ENCODE measurements at regions not wholly inside any gene's neighbourhood (a gene's known extent, or its start where the extent isn't known, plus 50 kb on each side); places are given as distances from the start of the nearest gene placed in this dataset.

DNA sequence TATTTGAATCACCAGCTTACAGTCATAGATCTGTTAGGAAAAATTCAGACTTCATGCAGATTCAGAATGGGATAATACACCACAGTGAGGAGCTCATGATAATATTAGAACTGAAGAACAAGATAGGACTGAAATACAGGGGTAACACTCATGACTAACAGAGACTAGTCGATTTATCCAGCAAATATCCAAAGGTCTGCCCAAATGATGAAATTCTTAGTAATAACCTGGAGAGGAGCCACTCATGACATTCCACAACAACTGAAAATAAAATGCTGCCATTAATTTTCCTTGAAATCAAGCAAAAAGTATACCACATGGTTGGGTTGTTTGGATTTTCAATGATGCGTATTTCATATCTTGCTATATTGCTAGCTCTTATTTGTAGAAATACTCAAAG, 903.7 kb upstream of the ADGRL3 start:
- Mint-ChIP-seq H3K27me3 (ENCODE audit: low read depth) (no peaks in the 10 kb centered on the region), H3K4me3 (no peak overlapping the region), H3K9me3 (peaks cover 35% of the 10 kb centered on the region), H3K27ac (no peak overlapping the region), H3K36me3 (peaks cover 3% of the 10 kb centered on the region), H3K4me1 (no peaks in the 10 kb centered on the region)
- no peak for DNase-seq (ENCODE audit: low spot score in 2 of 2, unreplicated experiment in 2 of 2)
- TF ChIP-seq, protein P1, sequence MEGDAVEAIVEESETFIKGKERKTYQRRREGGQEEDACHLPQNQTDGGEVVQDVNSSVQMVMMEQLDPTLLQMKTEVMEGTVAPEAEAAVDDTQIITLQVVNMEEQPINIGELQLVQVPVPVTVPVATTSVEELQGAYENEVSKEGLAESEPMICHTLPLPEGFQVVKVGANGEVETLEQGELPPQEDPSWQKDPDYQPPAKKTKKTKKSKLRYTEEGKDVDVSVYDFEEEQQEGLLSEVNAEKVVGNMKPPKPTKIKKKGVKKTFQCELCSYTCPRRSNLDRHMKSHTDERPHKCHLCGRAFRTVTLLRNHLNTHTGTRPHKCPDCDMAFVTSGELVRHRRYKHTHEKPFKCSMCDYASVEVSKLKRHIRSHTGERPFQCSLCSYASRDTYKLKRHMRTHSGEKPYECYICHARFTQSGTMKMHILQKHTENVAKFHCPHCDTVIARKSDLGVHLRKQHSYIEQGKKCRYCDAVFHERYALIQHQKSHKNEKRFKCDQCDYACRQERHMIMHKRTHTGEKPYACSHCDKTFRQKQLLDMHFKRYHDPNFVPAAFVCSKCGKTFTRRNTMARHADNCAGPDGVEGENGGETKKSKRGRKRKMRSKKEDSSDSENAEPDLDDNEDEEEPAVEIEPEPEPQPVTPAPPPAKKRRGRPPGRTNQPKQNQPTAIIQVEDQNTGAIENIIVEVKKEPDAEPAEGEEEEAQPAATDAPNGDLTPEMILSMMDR (IDR thresholded peaks at IDR 0.05; ENCODE audit: unreplicated experiment) = no peak

DNA sequence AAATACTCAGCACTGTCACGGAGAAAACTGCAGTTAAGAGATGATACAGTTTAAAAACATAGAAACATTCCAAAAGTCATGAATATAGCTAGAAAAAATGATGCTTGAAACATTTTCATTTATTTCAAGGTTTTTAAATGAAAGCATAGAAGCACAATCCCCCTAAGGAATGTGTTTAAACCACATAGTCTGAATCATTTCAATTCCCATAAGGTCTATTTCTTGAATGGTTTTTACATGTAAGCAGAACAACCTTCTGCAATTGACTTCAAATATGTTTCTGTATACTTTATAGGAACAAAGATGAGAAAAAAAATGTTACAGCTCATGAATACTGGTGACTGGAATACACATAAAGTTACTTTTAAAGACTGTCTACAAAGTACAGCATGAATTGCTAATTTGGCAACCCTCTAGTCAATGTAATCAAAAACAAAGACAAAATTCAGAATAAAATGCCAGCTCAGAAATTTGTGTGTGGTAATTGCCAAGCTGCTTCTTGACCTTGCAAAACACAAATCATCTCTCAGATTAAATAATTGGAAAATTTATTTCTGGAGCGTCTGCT, 886.4 kb upstream of the ADGRL3 start:
- Mint-ChIP-seq H3K36me3 (no peaks in the 10 kb centered on the region), H3K4me1 (peaks cover 8% of the 10 kb centered on the region), H3K27ac (no peak overlapping the region), H3K4me3 (no peak overlapping the region), H3K9me3 (peaks cover 20% of the 10 kb centered on the region), H3K27me3 (ENCODE audit: low read depth) (no peaks in the 10 kb centered on the region)
- TF ChIP-seq, protein P1 (IDR thresholded peaks at IDR 0.05; ENCODE audit: unreplicated experiment) = no peak
- no peak for DNase-seq (ENCODE audit: low spot score in 2 of 2, unreplicated experiment in 2 of 2)

DNA sequence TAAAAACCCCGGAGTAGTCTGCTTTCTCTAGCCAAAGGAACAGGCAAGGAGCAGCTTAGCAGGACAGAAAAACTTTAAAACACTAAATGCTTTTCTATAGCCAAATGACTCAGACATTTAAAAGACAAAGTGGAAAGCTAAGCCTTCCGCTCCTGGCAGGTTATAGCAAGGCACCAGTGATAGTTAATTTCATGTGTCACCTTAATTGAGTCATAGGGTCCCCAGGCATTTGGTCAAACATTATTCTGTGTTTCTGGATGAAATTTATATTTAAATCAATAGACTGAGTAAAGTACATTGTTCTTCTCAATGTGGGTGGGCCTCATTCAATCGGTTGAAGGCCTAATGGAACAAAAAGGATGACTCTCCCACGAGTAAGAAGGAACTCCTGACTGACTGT, 885.7 kb upstream of the ADGRL3 start:
- Mint-ChIP-seq H3K27me3 (ENCODE audit: low read depth) (no peaks in the 10 kb centered on the region), H3K36me3 (no peaks in the 10 kb centered on the region), H3K9me3 (peaks cover 20% of the 10 kb centered on the region), H3K27ac (no peak overlapping the region), H3K4me1 (peaks cover 8% of the 10 kb centered on the region), H3K4me3 (no peak overlapping the region)
- DNase-seq (ENCODE audit: low spot score in 2 of 2, unreplicated experiment in 2 of 2) = no peak
- TF ChIP-seq, protein P1 (IDR thresholded peaks at IDR 0.05; ENCODE audit: unreplicated experiment) = no peak

DNA sequence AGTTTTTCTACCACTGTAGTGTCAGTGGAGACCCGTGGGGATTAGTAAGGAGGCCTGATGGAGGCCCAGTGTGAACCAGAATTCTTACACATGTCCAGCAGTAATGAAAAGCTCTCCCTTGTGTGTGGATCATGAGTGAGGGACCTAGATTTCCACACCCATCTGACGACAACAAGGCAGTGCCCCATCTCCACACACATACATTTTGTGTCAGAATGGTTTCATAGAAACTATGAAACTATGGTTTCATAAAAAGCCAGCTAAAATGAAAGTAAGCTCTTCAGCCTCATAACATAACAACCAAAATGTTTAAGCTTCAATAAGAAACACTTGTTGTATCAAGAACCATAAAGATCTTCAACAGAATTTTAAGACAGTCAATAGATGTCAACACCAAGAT, 884.5 kb upstream of the ADGRL3 start:
- Mint-ChIP-seq H3K9me3 (peaks cover 20% of the 10 kb centered on the region), H3K4me3 (no peak overlapping the region), H3K27ac (no peak overlapping the region), H3K36me3 (no peaks in the 10 kb centered on the region), H3K27me3 (ENCODE audit: low read depth) (no peaks in the 10 kb centered on the region), H3K4me1 (peaks cover 8% of the 10 kb centered on the region)
- TF ChIP-seq, protein P1 (IDR thresholded peaks at IDR 0.05; ENCODE audit: unreplicated experiment) = no peak
- DNase-seq (ENCODE audit: low spot score in 2 of 2, unreplicated experiment in 2 of 2) = no peak

DNA sequence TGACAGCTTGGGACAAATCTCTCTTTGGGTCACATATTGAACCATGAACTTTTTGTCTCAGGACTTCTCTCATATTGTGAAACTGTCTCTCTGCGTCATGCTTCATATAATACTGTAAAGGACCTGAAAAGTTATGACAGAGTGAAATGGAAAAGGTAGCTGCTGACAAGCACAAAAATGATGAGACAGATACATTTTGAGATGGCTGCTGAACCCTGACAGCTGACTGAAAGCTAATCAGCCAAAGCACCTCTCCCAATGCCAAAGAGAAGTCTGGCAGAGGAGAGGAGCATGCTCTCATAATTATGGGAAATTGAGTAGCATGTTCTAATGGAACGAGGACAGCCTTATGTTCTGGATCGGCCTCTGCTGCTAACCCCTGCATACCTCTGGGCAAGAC, 873.4 kb upstream of the ADGRL3 start:
- peaks cover 8% of the 10 kb centered on the region for H3K4me1 Mint-ChIP-seq
- no peaks in the 10 kb centered on the region for H3K36me3 Mint-ChIP-seq
- no peak for DNase-seq (ENCODE audit: low spot score in 2 of 2, unreplicated experiment in 2 of 2)
- no peak overlapping the region for H3K4me3 Mint-ChIP-seq
- H3K9me3 Mint-ChIP-seq = peaks cover 4% of the 10 kb centered on the region
- TF ChIP-seq, protein P1 (IDR thresholded peaks at IDR 0.05; ENCODE audit: unreplicated experiment) = no peak
- no peaks in the 10 kb centered on the region for H3K27me3 Mint-ChIP-seq (ENCODE audit: low read depth)
- H3K27ac Mint-ChIP-seq = no peak overlapping the region

DNA sequence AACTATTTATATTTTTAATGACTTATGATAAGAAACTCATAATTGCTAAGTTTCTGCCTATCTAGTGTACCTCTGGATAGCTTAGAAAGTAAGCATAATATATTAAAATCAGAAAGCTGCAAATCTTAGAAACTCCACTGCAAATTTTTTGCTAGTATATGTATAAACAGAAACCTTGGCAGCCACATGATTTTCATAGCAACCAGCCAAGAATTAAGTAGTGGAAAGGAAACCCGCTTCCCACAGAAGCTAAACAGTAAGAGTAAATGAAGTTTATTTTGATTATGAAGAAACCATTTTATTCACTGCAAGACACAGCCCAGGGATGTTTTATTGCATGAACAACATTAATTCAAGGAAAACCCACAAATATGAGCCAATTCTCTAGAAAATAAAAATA, 872.5 kb upstream of the ADGRL3 start:
- Mint-ChIP-seq H3K4me3 (no peak overlapping the region), H3K27ac (no peak overlapping the region), H3K36me3 (no peaks in the 10 kb centered on the region), H3K4me1 (peaks cover 8% of the 10 kb centered on the region), H3K9me3 (peaks cover under 1% of the 10 kb centered on the region), H3K27me3 (ENCODE audit: low read depth) (no peaks in the 10 kb centered on the region)
- TF ChIP-seq, protein P1 (IDR thresholded peaks at IDR 0.05; ENCODE audit: unreplicated experiment) = no peak
- DNase-seq (ENCODE audit: low spot score in 2 of 2, unreplicated experiment in 2 of 2) = no peak

All from mesothelial cell of epicardium (in vitro differentiated cells).